K562 (cell line): ENCODE measurements at regions not wholly inside any gene's neighbourhood (a gene's known extent, or its start where the extent isn't known, plus 50 kb on each side); places are given as distances from the start of the nearest gene placed in this dataset.

Source experiments
- ATAC-seq: fragments of 200-7000 bp; cut with Tn5 transposase; 3 replicates; pipeline ENCODE4 v1.9.1; 2020; ENCODE audit warnings: moderate library complexity
- BruUV-seq: library from RNA; stranded (reverse); fragments of 400-500 nt; replicated peaks from 2 replicates; lab custom pipeline; 2021; lab: Mats Ljungman, UMichigan
- CTCF ChIA-PET: fragments of 300-600 bp; formaldehyde crosslinking; extraction: SDS; loops from one replicate; lab custom pipeline; 2021; ENCODE audit warnings: low intra/inter-chr PET ratio; lab: Yijun Ruan, JAX
- POLR2A ChIA-PET: fragments of 300-600, 350-650 bp; sonication (Branson Sonifier 250); formaldehyde crosslinking; extraction: SDS; loops from one replicate; lab custom pipeline; 2021; ENCODE audit warnings: antibody characterized with exemption, inconsistent platforms; lab: Yijun Ruan, JAX
- DNase-seq, 4 experiments: peaks; one replicate each; pipeline versions ENCODE4 v3.0.0 to v3.0.0-alpha.2; 2011 to 2018; ENCODE audit warnings: low spot score in 3 of 4, mixed read lengths in 3 of 4; ENCODE audit errors: extremely low read depth in 1 of 4
- FAIRE-seq: peaks from 2 replicates; lab custom pipeline; 2011; peaks lifted over from hg19 to GRCh38; lab: Jason Lieb, UNC
- H2AFZ ChIP-seq: 2 replicates; pipeline ENCODE4 v1.6.0; 2011; ENCODE audit warnings: low read depth, low read length, control low read depth, inconsistent platforms
- H3K27ac ChIP-seq: fragments of 200-600 bp; 3 replicates; pipeline ENCODE4 v1.8.0; 2011; ENCODE audit warnings: low read depth, mild to moderate bottlenecking, control low read depth, inconsistent platforms, low read length, moderate library complexity, mixed read lengths; ENCODE audit errors: extremely low read depth
- H3K27me3 ChIP-seq, 2 experiments: fragments of 300-600 bp in 1 of 2; 2 replicates in 1 of 2; 3 replicates in 1 of 2; pipeline versions ENCODE4 v1.6.0 to v1.8.0; 2011; ENCODE audit warnings: inconsistent platforms in 2 of 2, low read length in 2 of 2, mild to moderate bottlenecking in 1 of 2, mixed read lengths in 1 of 2, moderate library complexity in 1 of 2; ENCODE audit not compliant: control insufficient read depth in 2 of 2, insufficient read depth in 2 of 2
- H3K36me3 ChIP-seq: fragments of 300-600 bp; 3 replicates; pipeline ENCODE4 v1.8.0; 2011; ENCODE audit warnings: mild to moderate bottlenecking, low read length, inconsistent platforms; ENCODE audit not compliant: control insufficient read depth, insufficient read depth
- H3K4me1 ChIP-seq, 2 experiments: fragments of 200-600 bp in 1 of 2; replicated peaks in 1 of 2; 2 replicates in 1 of 2; 3 replicates in 1 of 2; pipeline versions ENCODE4 v1.5.1 to v1.8.0; 2011; ENCODE audit warnings: inconsistent platforms in 2 of 2, low read length in 2 of 2, mild to moderate bottlenecking in 1 of 2, mixed read lengths in 1 of 2, moderate library complexity in 1 of 2; ENCODE audit not compliant: control insufficient read depth in 2 of 2, insufficient read depth in 2 of 2
- H3K4me2 ChIP-seq: 2 replicates; pipeline ENCODE4 v1.6.1; 2011; ENCODE audit warnings: low read length, control low read depth, inconsistent platforms, mixed read lengths; ENCODE audit not compliant: insufficient read depth
- H3K4me3 ChIP-seq: fragments of 200-600 bp; sonication (generic), shearing (Covaris generic); 2 replicates; pipeline ENCODE4 v1.5.1; 2016; ENCODE audit warnings: control low read depth, inconsistent platforms
- H3K79me2 ChIP-seq: fragments of 200-600 bp; 3 replicates; pipeline ENCODE4 v1.8.0; 2011; ENCODE audit warnings: low read length, inconsistent platforms; ENCODE audit not compliant: control insufficient read depth, insufficient read depth
- H3K9ac ChIP-seq, 2 experiments: 2 replicates each; pipeline versions ENCODE4 v1.6.0 to v1.6.1; 2011; ENCODE audit warnings: low read depth in 2 of 2, low read length in 2 of 2, control low read depth in 1 of 2, inconsistent platforms in 1 of 2, mild to moderate bottlenecking in 1 of 2, mixed read lengths in 1 of 2; ENCODE audit not compliant: insufficient read depth in 1 of 2
- H3K9me1 ChIP-seq: one replicate; pipeline ENCODE4 v1.6.0; 2011; ENCODE audit warnings: inconsistent platforms, mild to moderate bottlenecking, low read length, moderate library complexity; ENCODE audit not compliant: control insufficient read depth, insufficient read depth
- H3K9me3 ChIP-seq: replicated peaks from 2 replicates; pipeline ENCODE4 v1.5.1; 2011; ENCODE audit warnings: low read depth, low read length, inconsistent platforms; ENCODE audit not compliant: control insufficient read depth, insufficient read depth
- H4K20me1 ChIP-seq: replicated peaks from 2 replicates; pipeline ENCODE4 v1.6.1; 2011; ENCODE audit warnings: low read length, inconsistent platforms, mixed read lengths; ENCODE audit not compliant: control insufficient read depth, insufficient read depth
- CTCF ChIP-seq, 3 experiments: IDR thresholded peaks in 2 of 3; conservative IDR thresholded peaks in 1 of 3; 2 replicates each; pipeline ENCODE4 v1.5.1; 2011 to 2012; ENCODE audit warnings: low read length in 3 of 3, mild to moderate bottlenecking in 3 of 3, control low read depth in 2 of 3, improper control_type of control experiment in 1 of 3, inconsistent platforms in 1 of 3, low read depth in 1 of 3, mixed read lengths in 1 of 3, moderate library complexity in 1 of 3; ENCODE audit not compliant: insufficient read depth in 2 of 3
- HLTF ChIP-seq: fragments of 450-650 bp; IDR thresholded peaks from 2 replicates; pipeline ENCODE4 v1.6.1; 2016
- MAX ChIP-seq: sonication (generic); formaldehyde crosslinking; IDR thresholded peaks from 2 replicates; pipeline ENCODE4 v1.9.0; 2022; ENCODE audit warnings: mild to moderate bottlenecking, missing genetic modification reagents
- OTX1 ChIP-seq: fragments of 450-650 bp; formaldehyde crosslinking; IDR thresholded peaks from 2 replicates; pipeline ENCODE4 v1.4.0; 2022; ENCODE audit warnings: mild to moderate bottlenecking
- ZNF239 ChIP-seq: fragments of 250-450 bp; sonication (Bioruptor Pico); IDR thresholded peaks from 2 replicates; pipeline ENCODE4 v1.4.0; 2020; ENCODE audit warnings: mild to moderate bottlenecking
- ZNF586 ChIP-seq: fragments of 450-650 bp; formaldehyde crosslinking; conservative IDR thresholded peaks from 2 replicates; pipeline ENCODE4 v1.4.0; 2020; ENCODE audit warnings: mild to moderate bottlenecking, moderate library complexity
- ZNF717 ChIP-seq: fragments of 250-450 bp; sonication (Bioruptor Pico); IDR thresholded peaks from 2 replicates; pipeline ENCODE4 v1.5.0; 2021
- WGBS: fragments of 100-300 bp; shearing (Covaris generic); methylation state at CpG from one replicate; pipeline ENCODE4 v1.1.6; 2016; ENCODE audit warnings: low coverage, mixed read lengths; ENCODE audit not compliant: insufficient coverage; ENCODE audit errors: missing lambda C conversion rate; 5-methylcytosine and 5-hydroxymethylcytosine counted together
- in situ Hi-C: fragments of 300-500 bp; cut with MboI; formaldehyde crosslinking; loops from 4 replicates; pipeline ENCODE4 v1.15.0; 2018; ENCODE audit warnings: inconsistent platforms, mixed read lengths
- intact Hi-C: fragments of 100-400 bp; cut with micrococcal nuclease; formaldehyde crosslinking; loops from 2 replicates; pipeline ENCODE4 v1.14.2; 2022
- TF ChIP-seq, protein P1 (sequence below): fragments of 250-450 bp; sonication (Bioruptor Pico); IDR thresholded peaks from 2 replicates; pipeline ENCODE4 v1.4.0; 2020

DNA sequence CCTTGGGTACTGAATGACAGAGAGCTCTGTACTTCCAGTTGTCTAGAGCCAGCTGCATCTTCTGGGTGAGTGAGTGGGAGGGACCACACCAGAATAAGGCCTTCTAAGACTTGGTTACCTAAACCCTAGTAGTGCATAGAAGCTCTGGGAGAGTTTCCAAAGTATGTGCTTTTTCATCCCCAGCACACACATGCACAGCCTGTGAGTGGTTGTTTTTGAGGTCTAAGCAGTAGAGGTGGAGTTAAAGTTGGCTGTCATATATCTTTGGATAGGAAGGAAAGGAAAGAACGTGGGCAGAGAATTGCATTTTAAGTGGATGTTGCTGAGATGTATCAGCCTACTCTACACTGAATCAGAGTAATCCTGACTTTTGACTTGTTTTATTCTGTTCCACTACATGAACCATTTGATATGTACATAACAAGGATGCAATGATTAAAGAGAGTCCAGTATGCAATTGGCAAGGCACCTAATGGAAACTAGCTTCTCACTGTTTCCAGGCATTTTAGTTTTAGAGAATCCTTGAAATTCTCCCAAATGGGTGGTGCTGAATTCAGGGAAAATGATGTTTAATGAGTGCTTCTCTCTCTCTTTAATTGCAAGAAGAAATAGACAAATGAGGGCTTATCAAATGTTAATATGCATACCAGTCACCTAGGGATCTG, 51.8 kb upstream of the PRICKLE1 start:
- ATAC-seq (no peak), FAIRE-seq (no peak), DNase-seq (no peak)
- no peak overlapping the region for H3K27ac ChIP-seq
- no peak overlapping the region for H2AFZ ChIP-seq
- ChIA-PET CTCF (no interaction called here), POLR2A (no interaction called here)
- no peaks in the 10 kb centered on the region for H3K36me3 ChIP-seq
- no peaks in the 10 kb centered on the region for H3K9me3 ChIP-seq
- no peak overlapping the region for H3K4me2 ChIP-seq
- no peaks in the 10 kb centered on the region for H3K27me3 ChIP-seq
- in situ Hi-C loops: no loop called here
- no peaks in the 10 kb centered on the region for H3K9me1 ChIP-seq
- intact Hi-C loops: no loop called here
- H3K4me3 ChIP-seq: no peak overlapping the region
- no TSS peak for BruUV-seq
- H3K79me2 ChIP-seq: no peaks in the 10 kb centered on the region
- no peaks in the 10 kb centered on the region for H4K20me1 ChIP-seq
- no peak overlapping the region for H3K9ac ChIP-seq
- 7% methylated on average over 1 of the region's 1 CpG for WGBS
- H3K4me1 ChIP-seq: no peaks in the 10 kb centered on the region
- TF ChIP-seq, protein P1, sequence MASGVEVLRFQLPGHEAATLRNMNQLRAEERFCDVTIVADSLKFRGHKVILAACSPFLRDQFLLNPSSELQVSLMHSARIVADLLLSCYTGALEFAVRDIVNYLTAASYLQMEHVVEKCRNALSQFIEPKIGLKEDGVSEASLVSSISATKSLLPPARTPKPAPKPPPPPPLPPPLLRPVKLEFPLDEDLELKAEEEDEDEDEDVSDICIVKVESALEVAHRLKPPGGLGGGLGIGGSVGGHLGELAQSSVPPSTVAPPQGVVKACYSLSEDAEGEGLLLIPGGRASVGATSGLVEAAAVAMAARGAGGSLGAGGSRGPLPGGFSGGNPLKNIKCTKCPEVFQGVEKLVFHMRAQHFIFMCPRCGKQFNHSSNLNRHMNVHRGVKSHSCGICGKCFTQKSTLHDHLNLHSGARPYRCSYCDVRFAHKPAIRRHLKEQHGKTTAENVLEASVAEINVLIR (CRISPR knock-in tag): no peak
- TF ChIP-seq ZNF717 (CRISPR knock-in tag) (no peak), CTCF (IDR thresholded peaks at IDR 0.05 in 2 of 3, conservative IDR thresholded peaks at IDR 0.05 in 1 of 3; ENCODE audit: insufficient read depth in 2 of 3, low read depth in 1 of 3, low read length in 3 of 3) (no peak), ZNF586 (no peak), ZNF239 (CRISPR knock-in tag) (no peak), HLTF (no peak), MAX (CRISPR knock-in tag) (no peak), OTX1 (no peak)
